CD4-positive, alpha-beta T cell treated with Interferon alpha-2 for 1 hour (primary cell): ENCODE measurements at regions not wholly inside any gene's neighbourhood (a gene's known extent, or its start where the extent isn't known, plus 50 kb on each side); places are given as distances from the start of the nearest gene placed in this dataset.

Experiments
- DNase-seq, 2 donors: peaks; one replicate each; pipeline ENCODE4 v3.0.0-alpha.2; 2020 to 2022

DNA sequence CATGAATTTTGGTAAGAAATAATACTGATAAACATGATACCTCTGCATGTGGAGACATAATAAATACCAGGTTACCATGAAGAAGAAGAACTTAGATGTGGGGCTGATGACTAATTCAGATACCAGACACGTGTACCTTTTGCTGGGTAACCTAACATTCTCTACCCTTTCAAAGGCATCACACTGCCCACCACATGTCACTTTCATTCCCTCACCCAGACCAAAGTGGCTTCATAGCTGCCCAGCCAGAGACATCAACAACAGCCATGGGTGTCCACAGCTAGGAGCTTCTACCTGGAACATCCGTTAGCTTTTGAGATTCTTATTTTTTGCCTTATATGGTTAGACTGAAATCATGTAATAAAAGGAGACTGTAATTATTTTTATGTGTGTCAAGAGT, 396.8 kb downstream of the MED10 start:
- no peak for DNase-seq

DNA sequence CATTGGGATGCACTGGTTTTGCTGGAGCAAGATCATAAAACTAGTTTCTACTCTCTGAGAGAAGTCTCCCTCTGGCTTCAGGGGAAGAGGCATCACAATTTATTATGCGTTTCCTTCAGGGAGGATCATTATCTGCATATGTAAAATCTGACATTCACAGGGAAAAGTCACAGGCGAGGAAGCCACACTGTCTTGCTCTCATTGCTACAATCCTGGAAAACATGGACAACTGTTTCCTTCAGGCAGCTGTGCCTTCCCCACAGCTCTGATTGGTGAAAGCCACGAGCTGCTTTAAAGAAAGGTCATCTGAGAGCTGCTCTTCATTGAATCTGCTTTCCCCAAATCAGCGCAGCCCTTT, 397.8 kb downstream of the MED10 start:
- no peak for DNase-seq

DNA sequence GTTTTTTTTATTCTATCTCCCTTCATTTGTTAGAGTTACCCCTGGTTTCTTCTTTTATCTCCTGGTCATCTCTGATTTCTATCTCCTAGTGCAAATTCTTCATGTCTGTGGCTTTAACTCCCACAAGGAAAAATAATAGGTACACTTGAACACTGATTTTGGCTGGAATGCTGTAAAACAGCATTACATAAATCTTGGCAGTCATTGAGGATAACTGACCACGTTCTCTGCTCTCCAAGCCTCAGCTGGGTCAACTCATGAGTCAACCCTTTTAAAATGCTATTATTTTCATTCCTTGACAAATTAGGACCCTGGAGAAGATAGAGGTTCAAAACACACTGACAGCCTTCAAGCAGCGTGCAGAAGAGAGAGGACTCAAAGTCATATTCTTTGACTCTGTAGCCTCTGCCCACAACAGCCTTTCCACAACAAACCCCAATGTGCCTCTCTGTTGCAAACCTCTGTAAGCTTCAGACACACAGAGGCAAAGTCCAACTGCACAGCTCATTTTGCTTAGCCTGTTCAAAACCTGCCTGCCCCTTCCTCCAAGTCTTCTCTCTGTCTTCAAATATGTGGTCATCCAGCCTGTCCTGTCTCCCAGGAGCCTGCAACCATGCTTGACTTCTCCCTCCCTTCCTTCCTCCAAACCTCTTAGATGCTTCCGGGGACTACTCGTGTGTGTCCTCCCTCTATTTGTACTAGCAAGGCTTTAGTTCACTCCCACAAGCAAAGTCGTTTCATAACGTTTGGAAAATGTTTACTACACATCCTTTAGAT, 398.4 kb downstream of the MED10 start:
- DNase-seq = no peak

DNA sequence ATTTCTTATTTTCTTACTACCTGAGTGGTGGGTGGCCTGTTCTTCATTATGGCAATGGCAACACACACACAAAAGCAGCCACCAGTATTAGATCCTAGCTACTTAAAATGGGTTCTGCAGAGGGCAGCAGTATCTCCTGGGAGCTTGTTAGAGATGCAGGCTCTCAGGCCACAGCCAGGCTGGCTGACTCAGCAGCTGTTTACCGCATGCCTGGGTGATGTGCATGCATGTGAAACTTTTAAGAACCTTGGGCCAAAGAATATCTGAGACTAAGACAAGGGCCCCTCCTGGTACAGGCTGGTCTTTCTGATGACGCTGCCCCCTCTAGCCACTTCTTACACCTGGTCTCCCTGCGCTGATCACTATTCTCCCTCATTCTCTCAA, 399.0 kb downstream of the MED10 start:
- no peak for DNase-seq

DNA sequence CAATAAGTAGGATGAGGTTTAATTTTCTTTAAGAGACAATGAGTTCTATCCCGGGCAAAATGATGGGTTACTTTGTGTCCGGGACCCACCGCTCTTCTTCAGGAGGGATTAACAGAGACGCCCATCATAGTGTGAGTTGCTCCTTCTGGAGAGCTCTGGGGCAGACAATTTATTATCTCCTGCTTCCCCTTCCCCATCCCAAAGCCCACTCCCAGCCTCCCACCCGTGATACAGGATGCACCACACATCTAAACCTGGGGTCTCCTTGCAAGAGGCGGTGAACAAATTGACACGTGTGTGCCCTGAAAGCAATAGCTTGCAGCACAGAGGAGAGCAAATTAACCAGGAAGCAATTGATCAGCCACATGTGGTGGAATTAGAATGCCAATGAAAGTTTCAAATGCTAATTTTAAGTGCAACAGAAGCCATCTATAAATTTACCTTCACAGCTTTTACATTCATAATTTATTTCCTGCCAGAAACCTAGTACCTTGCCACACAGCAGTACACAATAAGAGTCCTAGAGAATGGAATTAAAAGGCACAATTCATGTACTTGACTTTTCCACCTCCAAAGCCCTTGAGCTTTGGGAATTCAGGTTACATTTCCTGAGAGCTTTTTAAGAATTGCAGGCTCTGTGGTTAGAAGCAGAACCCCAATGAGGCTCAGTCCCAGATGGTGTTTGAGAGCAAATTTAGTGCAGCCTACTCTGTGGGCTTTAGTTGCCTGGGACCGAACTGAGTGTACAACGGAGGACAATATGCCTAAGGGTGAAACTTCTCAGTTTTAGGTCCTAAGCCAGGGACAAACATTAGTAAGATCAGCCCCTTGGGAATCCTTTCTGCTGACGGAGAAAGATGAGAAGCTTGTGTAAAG, 399.6 kb downstream of the MED10 start:
- DNase-seq = no peak

- DNase-seq = no peak
These were observed 407.1 kb downstream of the MED10 start for GRCh38 chr5:5971203-5971602.

GRCh38 chr5:5969942-5970483, 408.3 kb downstream of the MED10 start:
- no peak for DNase-seq

- DNase-seq = no peak
These were observed 409.4 kb downstream of the MED10 start for GRCh38 chr5:5968981-5969380.

DNA sequence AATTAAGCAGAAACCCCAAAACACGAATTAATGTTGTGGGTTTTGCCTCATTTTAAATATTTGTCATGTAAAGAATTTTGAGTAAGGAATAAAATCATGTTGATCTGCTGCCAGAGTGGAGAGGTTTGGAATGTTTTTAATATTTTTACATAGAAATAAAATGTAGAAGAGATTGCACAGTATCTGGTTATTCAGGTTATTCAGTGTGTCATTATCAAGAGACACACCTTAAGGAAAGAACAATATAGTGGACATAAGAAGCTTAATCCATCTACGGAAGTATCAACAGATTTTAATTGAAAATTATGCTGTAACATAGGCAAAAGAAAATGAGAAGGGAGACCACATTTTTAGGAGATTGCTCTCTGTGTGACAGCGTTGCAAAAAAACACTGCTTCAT, 410.4 kb downstream of the MED10 start:
- no peak for DNase-seq

GRCh38 chr5:5967373-5967772, 411.0 kb downstream of the MED10 start:
- no peak for DNase-seq

GRCh38 chr5:5965132-5965531, 413.2 kb downstream of the MED10 start:
- no peak for DNase-seq

- no peak for DNase-seq
These were observed 414.0 kb downstream of the MED10 start for GRCh38 chr5:5964347-5964746.

- DNase-seq = no peak
These were observed 420.6 kb downstream of the MED10 start for GRCh38 chr5:5957737-5958136.

DNA sequence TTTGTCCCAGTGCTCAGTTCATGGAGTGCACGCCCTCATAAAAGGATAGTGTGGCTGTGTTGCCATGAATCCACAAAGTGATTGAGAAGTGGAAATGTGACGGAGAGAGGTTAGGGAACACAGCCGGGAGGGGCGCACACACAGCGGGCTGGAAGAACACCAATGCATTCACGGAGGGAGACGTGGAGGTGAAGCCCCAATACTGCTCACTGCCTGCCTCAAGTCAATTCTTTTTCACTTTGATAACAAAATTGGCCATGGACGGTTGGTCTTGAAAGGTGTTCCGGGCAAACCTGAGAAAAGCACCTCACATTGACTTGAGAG, 424.1 kb downstream of the MED10 start:
- no peak for DNase-seq

DNA sequence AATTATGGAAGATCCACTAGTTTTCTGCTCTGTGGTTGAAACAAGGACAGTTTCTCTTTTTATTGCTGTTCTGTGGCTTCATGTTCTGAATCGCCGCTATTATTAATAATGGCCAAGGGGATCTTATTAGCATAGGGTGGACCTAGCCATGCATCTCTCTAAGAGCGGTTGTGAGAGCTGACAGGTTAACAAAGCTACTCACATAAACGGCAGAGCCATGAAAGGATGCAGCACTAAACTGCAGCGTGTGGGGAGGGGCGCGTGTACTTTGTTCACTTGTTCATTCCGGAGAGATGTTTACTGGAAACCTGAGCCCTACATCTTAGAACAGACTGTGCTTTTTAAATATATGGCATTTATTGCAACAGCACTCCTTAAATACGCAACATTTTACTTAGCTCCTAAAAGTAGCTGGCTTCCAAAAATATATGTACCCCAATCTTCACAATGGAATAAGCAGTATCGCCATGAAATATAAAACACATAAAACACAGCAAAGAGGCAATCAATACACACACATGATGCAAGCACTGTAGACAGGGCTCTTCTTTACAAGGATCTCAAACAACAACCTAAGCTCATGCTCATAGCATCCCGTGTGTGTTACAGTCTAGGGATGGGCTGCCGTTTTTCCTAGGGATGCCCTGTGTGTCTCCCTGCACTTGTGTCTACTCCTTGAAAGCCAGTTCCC, 424.6 kb downstream of the MED10 start:
- DNase-seq = no peak

DNA sequence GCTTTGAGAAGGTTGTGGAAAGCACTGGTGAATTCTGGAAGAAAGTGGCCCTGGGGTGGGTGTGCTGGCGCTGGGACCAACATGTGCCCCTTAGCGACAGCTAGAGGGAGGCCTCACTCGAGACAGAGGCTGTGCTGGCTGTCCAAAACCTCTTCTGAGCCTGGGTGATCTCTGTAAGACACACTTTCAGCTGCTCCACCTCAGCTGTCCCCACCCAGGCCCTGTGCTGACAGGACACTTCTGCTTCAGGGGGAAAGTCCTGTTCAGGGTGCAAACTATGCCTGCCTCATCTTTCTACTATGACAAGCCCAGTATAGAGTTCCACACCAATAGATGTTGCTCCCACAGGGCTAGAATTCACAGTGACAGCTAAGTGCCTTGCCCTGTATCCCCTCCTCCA, 426.4 kb downstream of the MED10 start:
- no peak for DNase-seq

DNA sequence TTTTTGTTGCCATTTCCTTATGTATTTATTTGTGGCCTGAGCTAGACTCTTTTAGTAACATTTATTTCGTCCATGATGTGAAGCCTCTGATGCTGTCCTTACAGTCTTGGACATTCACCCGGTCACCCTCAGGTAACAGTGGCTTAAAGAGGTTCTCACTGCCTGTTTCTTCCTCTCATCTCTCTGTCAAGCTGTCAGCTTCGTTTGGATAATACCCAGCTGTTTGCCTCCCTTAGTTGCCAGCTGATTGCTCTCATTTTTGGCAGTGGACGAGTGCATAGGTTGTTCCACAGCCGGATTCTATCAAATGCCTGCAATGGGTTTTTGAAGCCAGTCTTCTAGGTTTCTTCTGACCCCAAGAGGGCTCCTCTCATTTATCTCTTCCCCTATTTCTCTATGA, 427.7 kb downstream of the MED10 start:
- no peak for DNase-seq

GRCh38 chr5:5941486-5941885, 436.9 kb downstream of the MED10 start:
- DNase-seq = no peak

- DNase-seq = no peak
These were observed 438.5 kb downstream of the MED10 start for GRCh38 chr5:5939759-5940370.

DNA sequence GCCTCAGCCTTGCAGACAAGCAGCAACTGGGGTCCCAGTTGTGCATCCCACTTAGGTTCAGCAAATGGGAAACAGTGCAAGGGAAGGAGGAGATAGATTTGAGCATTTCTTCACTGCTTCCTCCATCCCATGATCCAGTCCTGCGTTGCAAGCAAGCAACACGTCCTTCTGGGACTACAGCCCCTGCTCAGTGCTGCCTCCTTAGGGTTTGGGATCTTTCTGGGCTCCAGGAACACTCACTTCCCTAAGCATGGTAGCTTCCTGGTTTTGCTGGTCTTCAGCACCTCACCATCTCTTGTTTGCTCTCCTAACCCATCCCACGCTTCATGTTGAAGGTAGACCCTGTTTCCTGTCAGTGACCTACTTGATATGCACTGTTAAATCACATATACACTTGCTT, 444.7 kb downstream of the MED10 start:
- no peak for DNase-seq

GRCh38 chr5:5932824-5933223, 445.5 kb downstream of the MED10 start:
- DNase-seq = no peak

DNA sequence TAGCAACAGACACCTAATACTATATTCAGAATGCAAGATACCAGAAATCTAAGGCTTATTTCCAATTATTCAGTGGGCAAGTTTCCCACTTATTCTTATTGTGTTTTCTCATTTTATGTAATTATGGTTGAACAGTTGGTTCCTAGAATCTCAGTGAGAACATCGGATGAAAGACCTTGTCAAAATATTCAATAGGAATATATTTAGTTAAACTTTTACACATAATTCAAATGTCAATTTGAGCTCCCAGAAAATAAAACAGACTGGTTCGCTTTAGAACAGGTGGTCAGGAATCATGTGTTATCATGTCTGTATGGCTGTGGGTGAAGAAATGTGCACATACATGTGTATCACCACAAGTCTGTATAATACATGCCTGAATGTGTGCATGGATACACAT, 447.8 kb downstream of the MED10 start:
- DNase-seq = no peak

GRCh38 chr5:5929291-5930020, 448.9 kb downstream of the MED10 start:
- DNase-seq = no peak
